SK-N-SH (cell line): ENCODE measurements at regions not wholly inside any gene's neighbourhood (a gene's known extent, or its start where the extent isn't known, plus 50 kb on each side); places are given as distances from the start of the nearest gene placed in this dataset.

Source experiments
- EZH2phosphoT487 ChIP-seq: fragments of 200-600 bp; sonication (generic); IDR thresholded peaks from 2 replicates; pipeline ENCODE4 v1.6.1; 2017; ENCODE audit warnings: low read depth, mixed run types, mild to moderate bottlenecking, antibody characterized with exemption, moderate library complexity, borderline replicate concordance
- TF ChIP-seq, protein P1 (sequence below): fragments of 200-600 bp; sonication (generic); IDR thresholded peaks from 2 replicates; pipeline ENCODE4 v1.6.1; 2017; ENCODE audit warnings: antibody characterized with exemption, mild to moderate bottlenecking, moderate library complexity

DNA sequence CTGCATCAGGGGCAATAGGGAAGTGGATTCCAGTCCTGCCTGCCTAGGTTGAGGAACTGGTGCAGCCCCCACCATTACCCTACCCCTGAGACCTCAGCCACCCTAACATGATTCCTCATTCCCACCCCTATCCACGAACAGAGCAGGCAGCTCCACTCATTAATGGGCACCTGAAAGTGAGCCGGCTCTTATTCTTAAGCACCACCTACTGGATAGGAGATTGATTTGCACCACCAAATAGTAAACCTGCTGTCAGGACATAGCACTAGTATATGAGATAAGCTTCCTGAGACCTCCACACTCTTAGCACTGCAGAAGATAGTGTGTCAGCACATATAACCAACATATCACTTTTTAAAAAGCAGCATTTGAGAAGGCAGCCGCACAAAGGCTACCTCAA, 573.2 kb downstream of the SOX5 start:
- TF ChIP-seq, protein P1, sequence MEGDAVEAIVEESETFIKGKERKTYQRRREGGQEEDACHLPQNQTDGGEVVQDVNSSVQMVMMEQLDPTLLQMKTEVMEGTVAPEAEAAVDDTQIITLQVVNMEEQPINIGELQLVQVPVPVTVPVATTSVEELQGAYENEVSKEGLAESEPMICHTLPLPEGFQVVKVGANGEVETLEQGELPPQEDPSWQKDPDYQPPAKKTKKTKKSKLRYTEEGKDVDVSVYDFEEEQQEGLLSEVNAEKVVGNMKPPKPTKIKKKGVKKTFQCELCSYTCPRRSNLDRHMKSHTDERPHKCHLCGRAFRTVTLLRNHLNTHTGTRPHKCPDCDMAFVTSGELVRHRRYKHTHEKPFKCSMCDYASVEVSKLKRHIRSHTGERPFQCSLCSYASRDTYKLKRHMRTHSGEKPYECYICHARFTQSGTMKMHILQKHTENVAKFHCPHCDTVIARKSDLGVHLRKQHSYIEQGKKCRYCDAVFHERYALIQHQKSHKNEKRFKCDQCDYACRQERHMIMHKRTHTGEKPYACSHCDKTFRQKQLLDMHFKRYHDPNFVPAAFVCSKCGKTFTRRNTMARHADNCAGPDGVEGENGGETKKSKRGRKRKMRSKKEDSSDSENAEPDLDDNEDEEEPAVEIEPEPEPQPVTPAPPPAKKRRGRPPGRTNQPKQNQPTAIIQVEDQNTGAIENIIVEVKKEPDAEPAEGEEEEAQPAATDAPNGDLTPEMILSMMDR = no peak
- no peak for TF ChIP-seq EZH2phosphoT487
